CD4-positive, alpha-beta T cell (primary cell): ENCODE measurements at regions not wholly inside any gene's neighbourhood (a gene's known extent, or its start where the extent isn't known, plus 50 kb on each side); places are given as distances from the start of the nearest gene placed in this dataset.

Experiments
- ATAC-seq: fragments of 200-7000 bp; cut with Tn5 transposase; one replicate; pipeline ENCODE4 v1.10.0; 2022; ENCODE audit warnings: mild to moderate bottlenecking; ENCODE audit not compliant: poor library complexity
- CTCF ChIA-PET: fragments of 350-600 bp; sonication (Branson Sonifier 250); formaldehyde crosslinking; loops from one replicate; lab custom pipeline; 2021; ENCODE audit warnings: antibody characterized with exemption, inconsistent platforms; lab: Charles Lee
- POLR2A ChIA-PET: fragments of 350-600 bp; sonication (Branson Sonifier 250); formaldehyde crosslinking; loops from one replicate; lab custom pipeline; 2021; ENCODE audit warnings: antibody characterized with exemption, inconsistent platforms; lab: Charles Lee
- DNase-seq, 14 experiments: peaks; one replicate each; pipeline ENCODE4 v3.0.0-alpha.2; 2013 to 2020; ENCODE audit warnings: mixed read lengths in 2 of 14
- H3K27ac ChIP-seq, 2 donors: one replicate each; pipeline versions ENCODE4 v1.5.1 to v1.7.0; 2013; ENCODE audit warnings: low read length in 2 of 2, low read depth in 1 of 2, mild to moderate bottlenecking in 1 of 2
- H3K27me3 ChIP-seq, 2 experiments: 1 replicate in 1 of 2; 2 replicates in 1 of 2; pipeline versions ENCODE4 v1.6.1 to v1.7.0; 2013; ENCODE audit warnings: low read length in 2 of 2, control low read depth in 1 of 2, mild to moderate bottlenecking in 1 of 2, moderate library complexity in 1 of 2; ENCODE audit not compliant: insufficient read depth in 2 of 2, control insufficient read depth in 1 of 2
- H3K36me3 ChIP-seq: one replicate; pipeline ENCODE4 v1.6.1; 2013; ENCODE audit warnings: low read length, control low read depth; ENCODE audit not compliant: insufficient read depth
- H3K4me1 ChIP-seq: one replicate; pipeline ENCODE4 v1.6.1; 2013; ENCODE audit warnings: low read length, control low read depth; ENCODE audit not compliant: insufficient read depth
- H3K4me3 ChIP-seq: one replicate; pipeline ENCODE4 v1.5.1; 2013; ENCODE audit warnings: mild to moderate bottlenecking, low read length, moderate library complexity
- H3K9me3 ChIP-seq, 2 experiments: 1 replicate in 1 of 2; 2 replicates in 1 of 2; pipeline versions ENCODE4 v1.6.1 to v1.7.0; 2013; ENCODE audit warnings: low read length in 2 of 2, mild to moderate bottlenecking in 2 of 2, control low read depth in 1 of 2, moderate library complexity in 1 of 2; ENCODE audit not compliant: control insufficient read depth in 1 of 2, insufficient read depth in 1 of 2
- H3K27ac Mint-ChIP-seq: one replicate; pipeline ENCODE4 v1.8.0; 2020; ENCODE audit warnings: mixed read lengths
- H3K27me3 Mint-ChIP-seq: one replicate; pipeline ENCODE4 v1.8.0; 2021; ENCODE audit warnings: mixed read lengths
- H3K36me3 Mint-ChIP-seq: one replicate; pipeline ENCODE4 v1.8.0; 2021; ENCODE audit warnings: low read depth, mixed read lengths
- H3K4me1 Mint-ChIP-seq: one replicate; pipeline ENCODE4 v1.8.0; 2021; ENCODE audit warnings: low read depth, mixed read lengths
- H3K4me3 Mint-ChIP-seq: one replicate; pipeline ENCODE4 v1.8.0; 2020; ENCODE audit warnings: mild to moderate bottlenecking, mixed read lengths
- H3K9me3 Mint-ChIP-seq: one replicate; pipeline ENCODE4 v1.8.0; 2020; ENCODE audit warnings: mixed read lengths
- intact Hi-C, 2 experiments: fragments of 100-400 bp; cut with DNase I in 1 of 2; cut with micrococcal nuclease in 1 of 2; formaldehyde crosslinking; loops; one replicate each; pipeline versions ENCODE4 v1.15.1 to v1.9.0; 2023 to 2025; cut with DNase I, micrococcal nuclease
- TF ChIP-seq, protein P1 (sequence below): fragments of 200-600 bp; IDR thresholded peaks from one replicate; pipeline ENCODE4 v1.8.0; 2022; ENCODE audit warnings: antibody characterized with exemption, mild to moderate bottlenecking

DNA sequence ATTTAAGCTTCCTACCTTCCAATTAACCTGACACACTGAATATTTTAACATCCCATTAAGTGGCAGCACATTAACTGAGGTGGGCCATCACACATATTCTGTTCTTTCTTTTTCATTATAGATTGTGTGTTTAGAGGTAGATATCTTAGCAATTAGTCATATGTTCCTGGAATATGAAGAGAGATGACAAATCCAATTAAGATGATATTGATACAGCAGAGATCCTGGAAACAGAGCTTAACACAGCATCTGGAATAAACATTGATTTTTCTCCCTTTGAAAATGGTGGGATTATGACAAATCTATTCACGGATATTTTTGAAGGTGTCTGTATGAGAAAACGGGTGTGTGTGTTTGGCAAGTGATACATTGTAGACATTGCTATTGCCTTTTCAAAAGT is 448.0 kb downstream of the CDH10 start:
- no peak for DNase-seq
- H3K27me3 ChIP-seq, result no peaks in the 10 kb centered on the region
- no peaks in the 10 kb centered on the region for H3K27me3 Mint-ChIP-seq
- H3K9me3 ChIP-seq, result no peaks in the 10 kb centered on the region
- intact Hi-C loops, result no loop called here
- CTCF ChIA-PET, result no interaction called here
- H3K4me1 ChIP-seq, result no peaks in the 10 kb centered on the region
- H3K9me3 Mint-ChIP-seq, result peaks cover 12% of the 10 kb centered on the region
- TF ChIP-seq, protein P1, sequence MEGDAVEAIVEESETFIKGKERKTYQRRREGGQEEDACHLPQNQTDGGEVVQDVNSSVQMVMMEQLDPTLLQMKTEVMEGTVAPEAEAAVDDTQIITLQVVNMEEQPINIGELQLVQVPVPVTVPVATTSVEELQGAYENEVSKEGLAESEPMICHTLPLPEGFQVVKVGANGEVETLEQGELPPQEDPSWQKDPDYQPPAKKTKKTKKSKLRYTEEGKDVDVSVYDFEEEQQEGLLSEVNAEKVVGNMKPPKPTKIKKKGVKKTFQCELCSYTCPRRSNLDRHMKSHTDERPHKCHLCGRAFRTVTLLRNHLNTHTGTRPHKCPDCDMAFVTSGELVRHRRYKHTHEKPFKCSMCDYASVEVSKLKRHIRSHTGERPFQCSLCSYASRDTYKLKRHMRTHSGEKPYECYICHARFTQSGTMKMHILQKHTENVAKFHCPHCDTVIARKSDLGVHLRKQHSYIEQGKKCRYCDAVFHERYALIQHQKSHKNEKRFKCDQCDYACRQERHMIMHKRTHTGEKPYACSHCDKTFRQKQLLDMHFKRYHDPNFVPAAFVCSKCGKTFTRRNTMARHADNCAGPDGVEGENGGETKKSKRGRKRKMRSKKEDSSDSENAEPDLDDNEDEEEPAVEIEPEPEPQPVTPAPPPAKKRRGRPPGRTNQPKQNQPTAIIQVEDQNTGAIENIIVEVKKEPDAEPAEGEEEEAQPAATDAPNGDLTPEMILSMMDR, result no peak
- POLR2A ChIA-PET, result no interaction called here
- no peaks in the 10 kb centered on the region for H3K4me1 Mint-ChIP-seq
- no peak for ATAC-seq
- no peak overlapping the region for H3K27ac ChIP-seq
- H3K4me3 ChIP-seq, result no peak overlapping the region
- H3K36me3 Mint-ChIP-seq, result no peaks in the 10 kb centered on the region
- no peaks in the 10 kb centered on the region for H3K36me3 ChIP-seq
- no peak overlapping the region for H3K27ac Mint-ChIP-seq
- H3K4me3 Mint-ChIP-seq, result no peak overlapping the region

DNA sequence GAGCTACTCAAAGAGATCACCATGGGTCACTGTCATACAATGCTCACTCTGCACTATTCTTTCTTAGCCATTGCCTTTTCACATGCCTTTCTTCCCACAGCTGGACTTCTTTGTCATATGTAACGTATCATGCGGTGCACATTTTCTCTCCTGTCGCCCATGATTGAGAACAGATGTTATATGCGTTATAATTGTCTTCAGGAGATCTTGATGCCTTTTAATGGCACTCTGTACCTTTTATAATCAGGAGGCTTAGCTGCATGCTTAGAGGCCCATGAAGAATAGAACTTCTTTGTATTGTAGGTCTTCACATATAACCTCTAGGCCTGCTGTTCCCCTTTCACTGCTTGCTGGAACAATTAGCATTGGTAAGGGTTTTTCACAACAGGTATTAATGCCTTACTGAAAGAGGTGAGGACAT is 436.1 kb downstream of the CDH10 start:
- Histone ChIP-seq H3K27ac (no peak overlapping the region), H3K27me3 (no peaks in the 10 kb centered on the region), H3K36me3 (no peaks in the 10 kb centered on the region), H3K4me1 (no peaks in the 10 kb centered on the region), H3K9me3 (no peaks in the 10 kb centered on the region), H3K4me3 (no peak overlapping the region)
- no peaks in the 10 kb centered on the region for H3K4me1 Mint-ChIP-seq
- H3K27ac Mint-ChIP-seq, result no peak overlapping the region
- intact Hi-C loops, result no loop called here
- H3K27me3 Mint-ChIP-seq, result no peaks in the 10 kb centered on the region
- TF ChIP-seq, protein P1, result no peak
- ATAC-seq, result no peak
- CTCF ChIA-PET, result no interaction called here
- H3K9me3 Mint-ChIP-seq, result peaks cover 17% of the 10 kb centered on the region
- POLR2A ChIA-PET, result no interaction called here
- no peaks in the 10 kb centered on the region for H3K36me3 Mint-ChIP-seq
- DNase-seq, result no peak
- no peak overlapping the region for H3K4me3 Mint-ChIP-seq

DNA sequence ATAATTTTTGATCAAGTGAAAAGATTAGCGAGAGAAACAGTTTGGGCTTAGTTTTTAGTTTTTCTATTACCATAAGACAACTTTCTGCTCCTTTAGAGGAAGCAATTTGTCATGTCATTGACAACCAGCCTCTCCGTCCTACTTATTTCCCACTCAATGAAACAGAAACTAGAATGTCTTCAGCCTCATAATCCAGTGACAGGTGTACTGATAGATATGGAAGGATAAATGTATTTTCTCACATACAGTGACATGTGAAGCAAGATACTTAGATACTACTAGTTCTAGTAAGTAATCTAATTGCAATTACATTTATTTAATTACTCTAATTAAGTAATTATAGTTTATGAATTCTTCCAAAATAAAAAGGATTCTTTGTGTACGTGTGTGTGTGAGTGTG is 429.7 kb downstream of the CDH10 start:
- intact Hi-C loops, result no loop called here
- Histone ChIP-seq H3K4me3 (no peak overlapping the region), H3K9me3 (peaks cover 0 to 7% of the 10 kb centered on the region in 2 experiments), H3K27me3 (no peaks in the 10 kb centered on the region), H3K27ac (no peak overlapping the region), H3K4me1 (no peaks in the 10 kb centered on the region), H3K36me3 (no peaks in the 10 kb centered on the region)
- no peaks in the 10 kb centered on the region for H3K36me3 Mint-ChIP-seq
- H3K4me3 Mint-ChIP-seq, result no peak overlapping the region
- H3K4me1 Mint-ChIP-seq, result no peaks in the 10 kb centered on the region
- no peak overlapping the region for H3K27ac Mint-ChIP-seq
- no peak for ATAC-seq
- H3K9me3 Mint-ChIP-seq, result peaks cover 22% of the 10 kb centered on the region
- DNase-seq, result no peak
- H3K27me3 Mint-ChIP-seq, result no peaks in the 10 kb centered on the region
- CTCF ChIA-PET, result no interaction called here
- TF ChIP-seq, protein P1, result no peak
- POLR2A ChIA-PET, result no interaction called here
